Type B pancreatic cell (in vitro differentiated cells): ENCODE measurements at regions not wholly inside any gene's neighbourhood (a gene's known extent, or its start where the extent isn't known, plus 50 kb on each side); places are given as distances from the start of the nearest gene placed in this dataset.
A peak's percentile ranks its signal among the peaks of the same experiment; 100 is the strongest.

Source experiments
- DNase-seq: peaks from one replicate; pipeline ENCODE4 v3.0.0; 2021; ENCODE audit warnings: mixed read lengths; ENCODE audit not compliant: unreplicated experiment; ENCODE audit errors: extremely low spot score
- H3K27ac Mint-ChIP-seq: 2 replicates; pipeline ENCODE4 v1.8.0; 2021; ENCODE audit warnings: mild to moderate bottlenecking, mixed read lengths
- H3K27me3 Mint-ChIP-seq: 2 replicates; pipeline ENCODE4 v1.8.0; 2021; ENCODE audit warnings: mixed read lengths
- H3K36me3 Mint-ChIP-seq: 2 replicates; pipeline ENCODE4 v1.8.0; 2021; ENCODE audit warnings: mixed read lengths
- H3K4me1 Mint-ChIP-seq: one replicate; pipeline ENCODE4 v1.8.0; 2021; ENCODE audit warnings: mixed read lengths; ENCODE audit not compliant: unreplicated experiment
- H3K4me3 Mint-ChIP-seq: 2 replicates; pipeline ENCODE4 v1.8.0; 2021; ENCODE audit warnings: mild to moderate bottlenecking, mixed read lengths
- H3K9me3 Mint-ChIP-seq: 2 replicates; pipeline ENCODE4 v1.8.0; 2021; ENCODE audit warnings: mixed read lengths
- CTCF ChIP-seq: fragments of 200-600 bp; sonication (generic); conservative IDR thresholded peaks from 2 replicates; pipeline ENCODE4 v1.5.0; 2021; ENCODE audit warnings: antibody characterized with exemption, mild to moderate bottlenecking

- peaks cover 5% of the 10 kb centered on the region for H3K9me3 Mint-ChIP-seq
- H3K27me3 Mint-ChIP-seq: peaks cover 31% of the 10 kb centered on the region
- no peak overlapping the region for H3K27ac Mint-ChIP-seq
- H3K4me3 Mint-ChIP-seq: no peak overlapping the region
- DNase-seq: no peak
- H3K4me1 Mint-ChIP-seq: peaks cover 3% of the 10 kb centered on the region
- TF ChIP-seq CTCF: peak; percentile 23
- H3K36me3 Mint-ChIP-seq: no peaks in the 10 kb centered on the region
These were observed 318.5 kb downstream of the MIAT start for GRCh38 chr22:26975865-26976264.

GRCh38 chr22:26977741-26978376 is 320.5 kb downstream of the MIAT start:
- H3K27me3 Mint-ChIP-seq: peaks cover 29% of the 10 kb centered on the region
- no peak overlapping the region for H3K4me3 Mint-ChIP-seq
- H3K4me1 Mint-ChIP-seq: peaks cover 16% of the 10 kb centered on the region
- no peak for TF ChIP-seq CTCF
- no peak overlapping the region for H3K27ac Mint-ChIP-seq
- no peak for DNase-seq
- H3K36me3 Mint-ChIP-seq: no peaks in the 10 kb centered on the region
- peaks cover 5% of the 10 kb centered on the region for H3K9me3 Mint-ChIP-seq

GRCh38 chr22:26979294-26979693 is 321.9 kb downstream of the MIAT start:
- H3K36me3 Mint-ChIP-seq: no peaks in the 10 kb centered on the region
- H3K4me3 Mint-ChIP-seq: no peak overlapping the region
- H3K9me3 Mint-ChIP-seq: peaks cover 5% of the 10 kb centered on the region
- peaks cover 16% of the 10 kb centered on the region for H3K4me1 Mint-ChIP-seq
- no peak for DNase-seq
- TF ChIP-seq CTCF: no peak
- H3K27ac Mint-ChIP-seq: no peak overlapping the region
- H3K27me3 Mint-ChIP-seq: peaks cover 41% of the 10 kb centered on the region

DNA sequence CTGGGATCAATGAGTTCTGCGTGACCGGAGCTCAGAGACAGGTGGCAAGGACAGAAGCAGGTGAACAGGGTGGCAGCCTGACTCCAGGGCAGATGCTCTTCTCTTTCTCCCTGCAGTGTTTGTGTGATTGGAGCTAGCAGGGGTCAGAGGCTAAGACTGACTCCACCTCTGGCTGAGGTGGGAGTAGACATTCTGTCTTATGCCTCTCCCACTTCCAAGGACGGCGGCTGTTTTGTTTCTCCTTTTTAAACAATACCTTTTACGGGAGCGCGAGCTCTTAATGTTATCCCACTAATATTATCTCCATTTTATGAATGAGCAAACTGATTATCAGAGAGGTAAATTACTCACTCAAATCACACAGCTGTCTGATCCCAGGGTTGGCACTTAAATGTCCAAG is 323.7 kb downstream of the MIAT start:
- DNase-seq: no peak
- H3K27me3 Mint-ChIP-seq: peaks cover 48% of the 10 kb centered on the region
- no peak for TF ChIP-seq CTCF
- H3K4me3 Mint-ChIP-seq: no peak overlapping the region
- no peak overlapping the region for H3K27ac Mint-ChIP-seq
- H3K9me3 Mint-ChIP-seq: peaks cover 5% of the 10 kb centered on the region
- H3K4me1 Mint-ChIP-seq: peaks cover 16% of the 10 kb centered on the region
- H3K36me3 Mint-ChIP-seq: no peaks in the 10 kb centered on the region

DNA sequence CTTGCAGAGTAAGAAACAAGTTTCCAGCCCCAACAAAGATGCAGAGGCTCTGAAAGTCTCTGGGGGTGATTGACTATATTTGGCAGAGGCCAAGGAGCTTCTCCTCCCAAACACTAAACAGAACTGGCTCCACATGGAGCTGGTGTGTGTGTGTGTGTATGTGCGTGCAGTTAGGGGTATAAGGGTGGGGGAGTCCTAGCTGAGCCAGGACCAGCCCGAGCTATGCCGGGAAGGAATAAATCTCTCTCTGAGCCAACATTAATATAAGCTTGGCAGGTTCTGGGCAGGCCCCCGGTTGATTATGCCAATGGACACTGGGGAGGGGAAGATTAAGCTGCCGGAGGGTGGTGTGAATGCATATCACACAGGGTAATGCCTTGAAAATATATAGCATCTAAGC is 324.2 kb downstream of the MIAT start:
- peak overlapping the region; percentile 4 for H3K27ac Mint-ChIP-seq
- DNase-seq: no peak
- TF ChIP-seq CTCF: no peak
- H3K9me3 Mint-ChIP-seq: peaks cover 5% of the 10 kb centered on the region
- no peak overlapping the region for H3K4me3 Mint-ChIP-seq
- peaks cover 16% of the 10 kb centered on the region for H3K4me1 Mint-ChIP-seq
- H3K27me3 Mint-ChIP-seq: peaks cover 48% of the 10 kb centered on the region
- no peaks in the 10 kb centered on the region for H3K36me3 Mint-ChIP-seq

- no peak overlapping the region for H3K27ac Mint-ChIP-seq
- peaks cover 16% of the 10 kb centered on the region for H3K4me1 Mint-ChIP-seq
These were observed 325.9 kb downstream of the MIAT start for GRCh38 chr22:26983311-26983710.

More at GRCh38 chr22:26983311-26983710, 325.9 kb downstream of the MIAT start:
- H3K36me3 Mint-ChIP-seq: no peaks in the 10 kb centered on the region
- no peaks in the 10 kb centered on the region for H3K9me3 Mint-ChIP-seq
- peaks cover 46% of the 10 kb centered on the region for H3K27me3 Mint-ChIP-seq
- TF ChIP-seq CTCF: no peak
- no peak overlapping the region for H3K4me3 Mint-ChIP-seq
- no peak for DNase-seq
